OCI-LY3 (cell line): ENCODE measurements at regions not wholly inside any gene's neighbourhood (a gene's known extent, or its start where the extent isn't known, plus 50 kb on each side); places are given as distances from the start of the nearest gene placed in this dataset.

Experiments
- EZH2phosphoT487 ChIP-seq: fragments of 200-600 bp; shearing (Covaris generic); IDR thresholded peaks from 2 replicates; pipeline ENCODE4 v1.6.1; 2018; ENCODE audit warnings: antibody characterized with exemption, mixed run types, low read depth
- TF ChIP-seq, protein P1 (sequence below): fragments of 200-600, 300-600 bp; sonication (generic); IDR thresholded peaks from 2 replicates; pipeline ENCODE4 v1.5.1; 2014; ENCODE audit warnings: antibody characterized with exemption, low read length, low read depth

DNA sequence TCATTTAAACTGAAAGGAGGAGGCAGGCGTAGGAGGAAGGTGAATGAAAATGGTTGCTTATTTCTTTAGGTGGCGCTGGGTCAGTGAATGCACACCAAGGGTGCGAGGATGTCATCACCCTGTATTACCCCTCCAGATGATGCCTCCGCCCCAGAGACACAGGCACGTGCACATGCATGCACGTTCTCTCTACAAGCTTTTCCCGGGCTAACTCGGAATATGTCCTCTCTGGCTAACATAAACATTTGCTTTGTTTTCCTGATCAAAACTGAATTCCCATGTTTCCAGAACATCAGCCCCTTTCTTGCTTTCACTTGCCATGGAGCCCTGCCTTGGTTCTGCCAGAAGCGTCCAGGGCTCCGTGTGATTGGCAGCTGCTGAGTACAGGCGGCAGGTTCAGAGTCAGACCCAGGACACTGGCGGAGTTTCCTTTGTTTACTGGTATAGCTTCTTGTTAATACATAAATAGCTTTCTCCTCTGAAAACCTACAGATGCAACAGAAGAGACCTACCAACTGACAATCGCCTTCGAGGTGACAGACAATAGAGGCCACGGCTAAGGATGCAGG, 131.2 kb upstream of the RPS6KA2 start:
- TF ChIP-seq, protein P1, sequence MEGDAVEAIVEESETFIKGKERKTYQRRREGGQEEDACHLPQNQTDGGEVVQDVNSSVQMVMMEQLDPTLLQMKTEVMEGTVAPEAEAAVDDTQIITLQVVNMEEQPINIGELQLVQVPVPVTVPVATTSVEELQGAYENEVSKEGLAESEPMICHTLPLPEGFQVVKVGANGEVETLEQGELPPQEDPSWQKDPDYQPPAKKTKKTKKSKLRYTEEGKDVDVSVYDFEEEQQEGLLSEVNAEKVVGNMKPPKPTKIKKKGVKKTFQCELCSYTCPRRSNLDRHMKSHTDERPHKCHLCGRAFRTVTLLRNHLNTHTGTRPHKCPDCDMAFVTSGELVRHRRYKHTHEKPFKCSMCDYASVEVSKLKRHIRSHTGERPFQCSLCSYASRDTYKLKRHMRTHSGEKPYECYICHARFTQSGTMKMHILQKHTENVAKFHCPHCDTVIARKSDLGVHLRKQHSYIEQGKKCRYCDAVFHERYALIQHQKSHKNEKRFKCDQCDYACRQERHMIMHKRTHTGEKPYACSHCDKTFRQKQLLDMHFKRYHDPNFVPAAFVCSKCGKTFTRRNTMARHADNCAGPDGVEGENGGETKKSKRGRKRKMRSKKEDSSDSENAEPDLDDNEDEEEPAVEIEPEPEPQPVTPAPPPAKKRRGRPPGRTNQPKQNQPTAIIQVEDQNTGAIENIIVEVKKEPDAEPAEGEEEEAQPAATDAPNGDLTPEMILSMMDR = no peak
- no peak for TF ChIP-seq EZH2phosphoT487
